Gastroesophageal sphincter (tissue), 3 donors: ENCODE measurements at regions not wholly inside any gene's neighbourhood (a gene's known extent, or its start where the extent isn't known, plus 50 kb on each side); places are given as distances from the start of the nearest gene placed in this dataset.

Experiments
- CTCF ChIP-seq, 4 experiments: fragments of 200-600 bp in 2 of 4; fragments of 450-650 bp in 2 of 4; sonication (generic) in 1 of 4; IDR thresholded peaks; one replicate each; pipeline ENCODE4 v1.5.1; 2017 to 2019; ENCODE audit warnings: antibody characterized with exemption in 4 of 4, mild to moderate bottlenecking in 2 of 4, moderate library complexity in 2 of 4
- POLR2AphosphoS5 ChIP-seq: sonication (generic); formaldehyde crosslinking; IDR thresholded peaks from one replicate; pipeline ENCODE4 v1.6.1; 2017; ENCODE audit warnings: antibody characterized with exemption

DNA sequence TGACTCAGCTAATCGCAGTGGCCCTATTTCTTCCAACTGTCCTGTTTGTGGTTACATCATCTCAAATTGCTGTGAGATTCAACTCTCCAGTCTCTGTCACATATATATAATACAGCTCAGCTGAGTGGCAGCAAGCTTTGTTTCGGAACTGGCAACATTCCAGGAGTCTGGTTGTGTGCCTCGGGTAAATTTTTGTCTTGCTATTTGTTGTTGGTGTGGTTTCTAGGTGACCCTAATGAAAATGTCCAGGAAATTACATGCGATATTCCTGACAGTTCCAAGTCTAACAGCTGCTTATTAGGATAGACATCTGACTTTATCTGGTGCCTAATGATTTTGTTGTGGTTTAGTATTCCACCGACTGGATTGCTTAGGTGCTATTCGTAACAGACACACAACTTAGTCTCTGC is 581.8 kb downstream of the CD109 start:
- TF ChIP-seq CTCF (IDR thresholded peaks at IDR 0.05) (no peak), POLR2AphosphoS5 (no peak)
